ENCODE measurements at regions not wholly inside any gene's neighbourhood (a gene's known extent, or its start where the extent isn't known, plus 50 kb on each side); places are given as distances from the start of the nearest gene placed in this dataset.

- TF ChIP-seq CTCF (conservative IDR thresholded peaks at IDR 0.05) (no peak), EZH2 (IDR thresholded peaks at IDR 0.05; ENCODE audit: low read depth) (no peak)
These were observed 516.7 kb upstream of the B3GALT2 start for GRCh38 chr1:193703121-193703520.

Measured in PC-9 (cell line).